ENCODE measurements at regions not wholly inside any gene's neighbourhood (a gene's known extent, or its start where the extent isn't known, plus 50 kb on each side); places are given as distances from the start of the nearest gene placed in this dataset.

DNA sequence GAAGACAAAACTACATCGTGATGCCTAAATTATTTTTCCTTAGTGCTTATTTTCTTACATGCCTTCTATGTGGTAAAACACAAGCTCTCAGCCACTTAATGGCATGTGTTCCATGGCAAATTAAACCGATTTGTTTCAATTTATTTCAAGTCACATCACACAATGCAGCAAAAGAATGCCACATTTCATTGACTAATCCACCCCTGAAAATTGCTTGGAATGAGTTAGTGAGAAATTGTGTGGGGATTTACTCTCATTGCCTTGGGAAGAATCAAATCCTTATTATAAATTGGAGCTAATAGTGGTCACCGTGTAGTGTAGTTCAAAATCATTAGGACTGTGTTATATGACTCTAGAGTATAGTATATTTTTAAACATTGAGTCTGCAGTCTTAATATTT lies 485.5 kb upstream of the KLHL1 start:
- no peak for TF ChIP-seq CTCF (conservative IDR thresholded peaks at IDR 0.05; ENCODE audit: low read depth, low read length)
- no peak overlapping the region for H3K4me3 ChIP-seq (ENCODE audit: low read length)
- DNase-seq (ENCODE audit: low read depth): peak; percentile 76

DNA sequence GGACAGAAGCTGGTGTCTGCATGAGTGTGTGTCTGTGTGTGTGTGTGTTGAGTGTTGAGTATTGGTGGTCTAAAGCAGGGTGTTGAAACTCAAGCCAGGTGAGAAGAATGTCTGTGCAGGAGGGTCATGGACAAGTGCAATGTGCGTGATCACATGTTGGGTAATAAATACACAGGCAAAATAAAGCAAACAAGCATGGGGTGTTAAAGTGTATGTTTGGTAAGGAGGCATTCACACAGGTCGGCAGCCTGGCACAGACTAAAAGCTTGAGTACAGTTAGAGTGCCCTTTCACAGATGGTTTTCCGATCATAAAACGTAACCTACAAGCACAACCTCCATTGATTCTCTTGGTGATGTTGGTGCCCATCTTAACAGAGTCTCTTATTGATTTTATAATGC lies 476.9 kb upstream of the KLHL1 start:
- no peak for DNase-seq (ENCODE audit: low read depth)
- no peak overlapping the region for H3K4me3 ChIP-seq (ENCODE audit: low read length)
- TF ChIP-seq CTCF (conservative IDR thresholded peaks at IDR 0.05; ENCODE audit: low read depth, low read length): no peak

GRCh38 chr13:70580825-70581224 lies 472.6 kb upstream of the KLHL1 start:
- DNase-seq (ENCODE audit: low read depth): no peak
- H3K4me3 ChIP-seq (ENCODE audit: low read length): no peak overlapping the region
- TF ChIP-seq CTCF (conservative IDR thresholded peaks at IDR 0.05; ENCODE audit: low read depth, low read length): no peak

DNA sequence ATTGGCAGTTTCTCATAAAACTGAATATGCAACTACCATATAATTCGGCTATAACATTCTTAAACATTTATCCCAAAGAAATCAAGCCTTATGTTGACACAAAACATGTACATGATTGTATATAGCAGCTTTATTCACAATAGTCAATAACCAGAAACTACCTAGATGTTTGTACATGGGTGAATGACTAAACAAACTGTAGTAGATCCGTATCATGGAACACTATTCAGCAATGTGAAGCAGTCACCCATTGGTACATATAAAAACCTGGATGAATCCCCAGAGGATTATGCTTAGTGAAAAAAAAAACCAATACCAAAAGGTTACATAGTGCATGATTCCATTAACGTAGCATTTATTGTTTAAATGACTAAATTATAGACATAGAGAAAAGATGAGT lies 471.7 kb upstream of the KLHL1 start:
- no peak overlapping the region for H3K4me3 ChIP-seq (ENCODE audit: low read length)
- no peak for DNase-seq (ENCODE audit: low read depth)
- no peak for TF ChIP-seq CTCF (conservative IDR thresholded peaks at IDR 0.05; ENCODE audit: low read depth, low read length)

- no peak for TF ChIP-seq CTCF (conservative IDR thresholded peaks at IDR 0.05; ENCODE audit: low read depth, low read length)
- no peak overlapping the region for H3K4me3 ChIP-seq (ENCODE audit: low read length)
Observed at GRCh38 chr13:70571221-70571620, 463.0 kb upstream of the KLHL1 start.

GRCh38 chr13:70568571-70568970 lies 460.3 kb upstream of the KLHL1 start:
- peak; percentile 61 for TF ChIP-seq CTCF (conservative IDR thresholded peaks at IDR 0.05; ENCODE audit: low read depth, low read length)
- H3K4me3 ChIP-seq (ENCODE audit: low read length): no peak overlapping the region
- DNase-seq (ENCODE audit: low read depth): no peak

More at GRCh38 chr13:70571221-70571620, 463.0 kb upstream of the KLHL1 start:
- no peak for DNase-seq (ENCODE audit: low read depth)

- H3K4me3 ChIP-seq (ENCODE audit: low read length): no peak overlapping the region
- DNase-seq (ENCODE audit: low read depth): no peak
- TF ChIP-seq CTCF (conservative IDR thresholded peaks at IDR 0.05; ENCODE audit: low read depth, low read length): no peak
Observed at GRCh38 chr13:70544706-70545105, 436.5 kb upstream of the KLHL1 start.

All from retinal pigment epithelial cell (primary cell).